ENCODE measurements at regions not wholly inside any gene's neighbourhood (a gene's known extent, or its start where the extent isn't known, plus 50 kb on each side); places are given as distances from the start of the nearest gene placed in this dataset.

- DNase-seq = no peak
Measured at GRCh38 chr13:103184413-103184812, 118.2 kb upstream of the SLC10A2 start.

GRCh38 chr13:103178986-103179943, 113.0 kb upstream of the SLC10A2 start:
- no peak for DNase-seq

- no peak for DNase-seq
Measured at GRCh38 chr13:103174966-103175365, 108.7 kb upstream of the SLC10A2 start.

DNA sequence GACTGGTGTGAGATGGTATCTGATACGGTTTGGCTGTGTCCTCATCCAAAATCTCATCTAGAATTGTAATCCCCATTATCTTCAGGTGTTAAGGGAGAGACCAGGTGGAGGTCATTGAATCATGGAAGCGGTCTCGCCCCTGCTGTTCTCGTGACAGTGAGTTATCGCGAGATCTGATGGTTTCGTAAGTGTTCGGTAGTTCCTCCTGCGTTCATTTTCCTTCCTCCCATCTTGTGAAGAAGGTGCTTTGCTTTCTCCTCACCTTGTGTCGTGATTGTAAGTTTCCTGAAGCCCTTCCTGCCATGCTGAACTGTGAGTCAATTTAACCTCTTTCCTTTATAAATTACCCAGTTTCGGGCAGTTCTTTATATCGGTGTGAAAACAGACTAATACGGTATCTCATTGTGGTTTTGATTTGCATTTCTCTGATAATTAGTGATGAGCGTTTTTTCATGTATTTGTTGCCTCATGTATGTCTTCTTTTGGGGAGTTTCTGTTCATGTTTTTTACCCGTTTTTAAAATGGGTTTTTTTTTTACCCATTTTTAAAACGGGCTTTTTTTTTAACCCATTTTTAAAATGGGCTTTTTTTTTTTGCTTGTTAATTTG, 102.8 kb upstream of the SLC10A2 start:
- DNase-seq = no peak

DNA sequence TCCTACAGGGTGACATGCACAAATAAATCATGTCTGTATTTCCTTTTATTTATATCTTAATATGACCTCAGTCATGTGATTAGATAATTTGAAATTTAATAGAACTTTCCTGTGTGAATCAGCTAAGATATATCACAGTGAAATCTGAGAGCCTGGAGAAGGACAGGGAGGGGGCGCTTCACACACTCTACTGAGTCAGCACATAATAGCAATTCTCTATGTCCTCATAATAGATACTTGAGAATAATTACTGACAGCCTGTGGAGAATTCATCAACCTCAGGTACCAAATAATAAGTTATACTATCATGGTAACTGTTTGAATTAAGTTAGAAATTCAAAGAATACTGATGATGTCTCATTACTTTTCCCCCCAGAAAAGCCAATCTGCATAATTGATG, 98.0 kb upstream of the SLC10A2 start:
- DNase-seq = no peak

- DNase-seq = no peak
Measured at GRCh38 chr13:103161476-103161875, 95.3 kb upstream of the SLC10A2 start.

DNA sequence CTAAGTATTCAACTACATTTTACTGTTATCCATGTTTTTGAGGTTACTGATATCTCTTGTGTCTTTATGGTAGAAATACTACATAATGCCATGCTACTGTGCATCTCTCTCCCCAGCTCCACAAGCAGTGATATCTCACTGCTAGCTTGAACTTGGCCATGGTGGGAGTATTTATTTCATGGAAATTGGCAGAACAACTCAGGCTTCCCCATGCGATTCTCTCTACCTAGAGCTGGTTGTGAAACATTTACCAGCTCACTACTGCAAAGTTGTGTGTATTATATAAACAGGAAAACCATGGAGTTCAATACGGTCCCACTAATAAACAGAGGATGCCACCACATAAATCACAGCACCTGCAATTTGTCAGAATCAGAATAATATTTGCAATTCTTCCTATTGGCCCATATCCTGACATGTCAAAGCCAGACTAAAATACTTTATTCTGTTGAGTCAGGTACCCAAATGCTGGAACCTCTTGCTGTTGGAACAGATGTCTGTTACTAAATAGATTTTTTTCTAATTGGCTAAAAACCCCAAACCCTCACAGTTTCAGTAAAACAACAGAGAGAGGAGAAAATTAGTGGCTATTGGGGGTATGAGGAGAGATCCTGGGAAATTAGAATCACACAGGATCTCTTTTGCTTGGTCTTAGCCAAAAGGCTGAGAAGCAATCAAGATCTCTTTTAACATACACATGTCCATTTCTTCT, 91.4 kb upstream of the SLC10A2 start:
- no peak for DNase-seq

- DNase-seq = no peak
Measured at GRCh38 chr13:103157016-103157415, 90.8 kb upstream of the SLC10A2 start.

DNA sequence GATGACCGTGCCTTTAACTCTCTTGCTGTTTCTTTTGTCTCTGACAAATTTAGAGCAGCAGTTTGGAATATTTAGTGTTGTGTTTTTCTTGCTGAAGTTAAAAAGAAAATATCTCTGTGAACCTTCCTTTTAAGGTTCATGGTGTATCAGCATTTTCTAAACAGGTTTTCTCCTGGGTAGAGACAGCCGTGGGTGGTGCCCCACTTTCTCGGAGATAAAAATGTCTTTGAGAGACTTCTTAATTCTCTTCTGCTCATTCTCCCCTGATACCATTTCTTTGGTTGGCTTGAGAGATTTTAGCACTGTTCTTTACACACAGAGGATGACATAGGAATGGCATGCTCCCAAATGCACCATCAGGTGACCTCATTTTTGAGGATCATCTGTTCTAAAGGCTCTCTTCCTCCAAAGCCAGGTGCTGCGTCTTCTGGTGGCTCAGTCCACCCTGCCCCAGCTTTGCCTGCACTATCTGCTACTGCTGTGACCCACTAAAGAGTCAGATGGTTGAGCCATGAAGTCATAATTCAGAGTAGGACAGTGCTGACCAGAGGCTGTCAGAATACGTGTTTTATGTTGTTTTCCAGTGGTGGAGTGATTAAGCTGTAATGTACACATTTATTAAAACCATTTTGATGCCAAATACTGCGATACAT, 90.3 kb upstream of the SLC10A2 start:
- DNase-seq = no peak

- DNase-seq = no peak
Measured at GRCh38 chr13:103153466-103153865, 87.2 kb upstream of the SLC10A2 start.

DNA sequence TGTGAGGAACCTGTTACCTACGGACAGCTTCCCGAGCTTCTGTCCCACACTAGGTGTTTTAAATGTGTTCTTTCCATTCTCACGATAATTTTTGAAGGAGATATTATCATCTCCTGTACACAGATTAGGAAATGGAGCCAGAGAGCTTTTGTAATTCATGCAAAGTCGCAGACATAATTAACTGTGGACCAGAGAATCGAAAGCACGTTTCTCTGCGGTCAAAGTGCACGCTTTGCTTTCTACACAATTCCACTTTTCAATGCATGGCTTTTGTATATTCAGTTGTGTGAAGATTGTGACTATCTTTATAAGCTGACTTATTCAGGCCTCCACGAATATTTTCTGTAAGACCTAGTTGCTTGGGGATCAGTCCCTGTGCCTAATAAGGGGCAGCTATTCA, 81.7 kb upstream of the SLC10A2 start:
- DNase-seq = no peak

GRCh38 chr13:103145442-103145841, 79.2 kb upstream of the SLC10A2 start:
- no peak for DNase-seq

- no peak for DNase-seq
Measured at GRCh38 chr13:103143432-103143831, 77.2 kb upstream of the SLC10A2 start.

DNA sequence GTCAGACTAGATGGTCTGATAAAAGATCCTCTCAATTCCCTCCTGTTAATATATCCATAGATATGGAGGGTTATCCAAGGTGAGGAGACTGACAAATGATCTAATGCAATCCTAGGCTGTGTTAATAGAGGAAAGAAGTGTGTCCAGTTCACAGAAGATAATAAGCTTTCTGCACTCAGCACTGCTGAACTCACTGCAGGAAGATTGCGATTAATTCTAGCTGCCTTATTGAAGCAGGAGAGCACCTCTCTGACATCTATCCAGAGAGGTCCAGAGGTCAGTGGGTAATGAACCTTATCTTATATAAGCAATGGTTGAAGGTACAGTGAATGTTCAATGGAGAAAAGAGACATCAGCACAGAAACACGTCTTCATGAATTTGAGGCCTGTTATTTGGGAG, 75.9 kb upstream of the SLC10A2 start:
- no peak for DNase-seq

GRCh38 chr13:103140001-103140671, 73.9 kb upstream of the SLC10A2 start:
- peak; percentile 23 to 79 for DNase-seq

GRCh38 chr13:103134271-103134670, 68.1 kb upstream of the SLC10A2 start:
- no peak for DNase-seq

DNA sequence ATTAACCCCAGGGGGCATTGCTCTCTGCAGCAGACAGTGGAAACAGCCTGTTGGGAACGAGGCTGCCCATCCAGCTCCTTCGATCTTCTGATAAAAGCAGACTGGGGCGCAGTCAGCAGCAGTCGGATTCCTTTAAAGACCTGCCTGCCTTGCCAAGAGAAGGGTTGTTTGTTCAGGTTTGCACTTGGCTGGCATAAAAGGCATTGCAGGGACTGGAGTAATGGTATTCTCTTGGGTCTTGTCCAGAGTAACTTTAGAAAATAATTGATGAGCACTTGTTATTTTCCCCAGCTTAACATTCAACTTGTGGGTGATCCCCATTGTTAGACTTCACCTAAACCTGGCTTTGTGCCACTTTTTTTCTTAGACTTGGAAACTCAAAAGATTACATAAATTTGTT, 67.3 kb upstream of the SLC10A2 start:
- no peak for DNase-seq

- no peak for DNase-seq
Measured at GRCh38 chr13:103130681-103131210, 64.5 kb upstream of the SLC10A2 start.

- DNase-seq = no peak
Measured at GRCh38 chr13:103130146-103130545, 63.9 kb upstream of the SLC10A2 start.
